GM21619 (cell line): ENCODE measurements at regions not wholly inside any gene's neighbourhood (a gene's known extent, or its start where the extent isn't known, plus 50 kb on each side); places are given as distances from the start of the nearest gene placed in this dataset.

Source experiments
- ATAC-seq: cut with Tn5 transposase; IDR thresholded peaks from one replicate; pipeline ENCODE4 v1.9.1; 2021; ENCODE audit not compliant: unreplicated experiment

- ATAC-seq: no peak
Observed at GRCh38 chr10:44326474-44327030, 58.3 kb downstream of the CXCL12 start.

DNA sequence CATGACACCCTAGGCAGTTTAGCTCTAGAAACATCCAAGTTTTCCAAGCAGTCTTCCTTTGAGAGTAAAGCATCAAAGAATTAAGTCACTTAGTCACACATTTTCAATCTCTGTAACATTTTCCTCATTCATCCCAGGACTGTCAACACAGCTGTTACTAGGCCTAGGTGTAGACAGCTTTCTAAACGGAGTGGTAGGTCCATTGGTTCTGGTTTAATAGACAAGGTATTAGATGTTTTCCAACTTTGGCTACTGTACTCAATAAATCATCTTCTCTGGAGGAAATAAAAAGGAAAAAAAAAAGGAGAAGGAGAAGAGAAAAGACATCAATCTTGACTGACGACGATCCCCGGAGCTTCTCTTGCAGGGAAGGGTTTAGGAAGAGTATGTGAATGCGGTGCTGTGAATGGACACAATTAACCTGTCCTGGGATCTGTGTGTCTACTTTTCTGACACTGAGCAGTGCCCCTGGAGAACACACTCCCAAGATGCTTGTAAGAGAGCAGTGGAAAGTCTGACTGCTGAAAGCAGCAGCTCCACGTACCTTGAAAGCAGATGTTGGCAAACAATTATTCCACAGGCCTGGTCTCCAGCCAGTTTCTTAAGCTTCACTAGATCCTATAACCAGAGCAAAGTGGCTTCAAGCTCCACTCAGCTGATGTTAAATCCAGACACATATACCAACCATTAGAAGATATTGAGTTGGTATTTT is 59.1 kb downstream of the CXCL12 start:
- no peak for ATAC-seq

GRCh38 chr10:44325157-44325556 is 59.7 kb downstream of the CXCL12 start:
- no peak for ATAC-seq

GRCh38 chr10:44323838-44324237 is 61.1 kb downstream of the CXCL12 start:
- ATAC-seq: no peak

DNA sequence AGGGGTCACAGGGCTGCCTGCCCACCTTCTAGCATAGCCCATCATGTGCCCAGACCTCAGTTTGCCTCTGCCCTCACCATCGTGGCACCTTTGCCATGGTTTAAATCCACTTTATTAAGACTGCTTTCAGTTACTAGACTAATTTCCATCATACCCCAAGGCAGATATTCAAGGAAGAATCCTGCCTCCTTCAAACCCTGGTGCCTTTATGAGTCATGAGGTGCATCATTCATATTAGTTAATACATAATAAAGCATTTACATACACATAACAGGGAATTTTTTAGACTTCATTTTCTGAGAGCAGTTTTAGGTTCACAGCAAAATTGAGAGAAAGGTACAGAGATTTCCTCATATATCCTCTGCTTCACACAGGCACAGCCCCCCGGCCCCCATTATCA is 62.8 kb downstream of the CXCL12 start:
- ATAC-seq: no peak

DNA sequence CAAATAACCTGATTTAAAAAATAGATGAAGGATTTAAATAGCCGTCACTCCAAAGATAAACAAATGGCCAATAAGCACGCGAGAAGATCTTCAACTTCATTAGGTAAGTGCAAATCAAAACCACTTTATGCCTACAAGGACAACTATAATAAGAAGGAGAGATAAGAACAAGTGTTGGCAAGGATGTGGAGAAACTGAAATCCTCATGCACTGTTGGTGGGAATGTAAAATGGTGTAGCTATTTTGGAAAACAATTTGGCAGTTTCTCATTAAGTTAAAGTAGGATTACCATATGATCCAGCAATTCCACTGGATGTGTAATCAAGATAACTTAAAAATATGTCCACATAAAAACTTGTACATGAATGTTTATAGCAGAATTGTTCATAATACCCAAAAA is 64.1 kb downstream of the CXCL12 start:
- no peak for ATAC-seq

GRCh38 chr10:44317856-44318255 is 67.0 kb downstream of the CXCL12 start:
- ATAC-seq: no peak

DNA sequence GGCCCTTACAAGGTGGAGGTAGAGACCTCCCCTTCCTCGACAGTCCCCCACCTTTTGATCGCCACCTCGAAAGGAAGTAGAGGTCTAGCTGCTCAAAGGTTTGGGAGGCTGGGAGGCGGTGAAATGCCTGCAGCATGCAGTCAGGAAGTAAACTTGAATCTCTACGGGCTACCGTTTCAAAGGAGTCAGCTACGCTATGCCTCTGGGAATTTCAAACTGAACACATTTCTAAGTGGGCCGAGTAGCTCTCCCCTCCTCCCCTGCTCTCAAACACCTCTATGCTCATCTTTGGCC is 68.0 kb downstream of the CXCL12 start:
- no peak for ATAC-seq

DNA sequence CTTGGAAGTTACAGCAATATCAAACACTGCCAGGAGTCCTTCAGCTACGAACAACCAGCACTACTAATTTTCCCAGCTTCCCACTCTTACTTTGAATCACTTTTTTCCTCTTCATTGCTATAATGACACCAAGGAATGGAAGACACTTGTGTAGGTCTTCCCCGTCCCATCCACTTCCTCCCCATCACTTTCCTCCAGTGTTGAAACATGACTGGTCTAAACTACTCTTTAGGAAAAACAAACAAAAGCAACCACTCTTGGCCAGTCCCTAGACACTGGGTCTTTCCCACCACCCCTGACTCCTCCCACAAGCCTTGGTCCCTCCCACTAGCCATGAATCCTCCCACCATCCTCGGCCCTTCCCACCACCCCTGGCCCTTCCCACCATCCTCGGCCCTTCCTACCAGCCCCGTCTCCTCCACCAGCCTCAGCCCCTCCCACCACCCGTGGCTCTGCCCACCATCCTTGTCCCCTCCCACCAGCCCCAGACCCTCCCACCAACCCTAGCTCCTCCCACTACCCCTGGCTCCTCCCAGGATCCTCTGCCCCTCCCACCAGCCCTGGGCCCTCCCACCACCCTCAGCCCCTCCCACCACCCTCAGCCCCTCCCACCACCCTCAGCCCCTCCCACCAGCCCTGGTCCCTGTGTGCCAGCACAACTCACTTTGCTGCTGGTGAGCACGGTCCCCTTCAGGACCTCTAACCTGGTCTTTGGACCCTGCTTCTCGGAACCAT is 68.5 kb downstream of the CXCL12 start:
- no peak for ATAC-seq

- ATAC-seq: no peak
Observed at GRCh38 chr10:44314802-44315460, 70.0 kb downstream of the CXCL12 start.

DNA sequence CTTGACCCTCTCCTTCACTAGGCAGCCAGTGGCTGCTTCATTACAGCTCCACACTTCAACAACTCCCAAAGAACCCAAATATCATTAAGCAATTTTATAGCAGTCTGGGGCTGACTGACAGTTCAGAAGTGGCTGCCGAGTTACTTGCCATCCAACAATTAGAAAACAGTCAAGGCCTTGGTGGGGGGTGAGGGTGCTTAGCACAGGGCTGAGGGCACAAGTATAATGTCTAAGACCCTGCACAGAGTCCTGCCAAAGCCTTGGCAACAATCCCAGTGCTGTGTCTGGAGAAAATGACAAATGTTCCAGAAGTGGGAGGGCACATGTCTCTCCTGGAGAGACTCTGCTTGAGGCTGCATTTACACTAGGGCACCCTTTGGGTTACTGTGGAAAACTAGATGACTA is 71.1 kb downstream of the CXCL12 start:
- no peak for ATAC-seq

DNA sequence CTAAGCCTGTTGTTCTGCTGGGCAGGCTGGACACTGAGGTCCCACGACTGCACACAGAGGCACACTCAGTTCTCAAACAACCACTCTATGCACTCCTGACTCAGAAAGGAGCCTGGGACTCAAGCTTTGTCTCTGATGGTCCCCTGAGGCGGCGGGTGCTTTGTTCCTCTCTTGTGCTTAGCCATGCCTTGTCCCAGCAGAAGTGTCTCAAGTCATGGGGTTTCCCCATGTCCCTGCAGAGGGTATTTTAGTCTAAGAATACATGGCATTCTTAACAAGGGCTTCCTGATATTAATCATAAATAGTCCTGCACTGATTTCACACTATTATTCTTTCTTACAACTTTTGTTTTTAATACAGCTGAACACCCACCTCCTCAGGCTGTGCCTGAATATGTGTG is 72.5 kb downstream of the CXCL12 start:
- peak; percentile 35 for ATAC-seq

- ATAC-seq: no peak
Observed at GRCh38 chr10:44311563-44312051, 73.3 kb downstream of the CXCL12 start.

GRCh38 chr10:44310762-44311562 is 73.9 kb downstream of the CXCL12 start:
- ATAC-seq: peak; percentile 67

- ATAC-seq: no peak
Observed at GRCh38 chr10:44309939-44310761, 74.7 kb downstream of the CXCL12 start.

DNA sequence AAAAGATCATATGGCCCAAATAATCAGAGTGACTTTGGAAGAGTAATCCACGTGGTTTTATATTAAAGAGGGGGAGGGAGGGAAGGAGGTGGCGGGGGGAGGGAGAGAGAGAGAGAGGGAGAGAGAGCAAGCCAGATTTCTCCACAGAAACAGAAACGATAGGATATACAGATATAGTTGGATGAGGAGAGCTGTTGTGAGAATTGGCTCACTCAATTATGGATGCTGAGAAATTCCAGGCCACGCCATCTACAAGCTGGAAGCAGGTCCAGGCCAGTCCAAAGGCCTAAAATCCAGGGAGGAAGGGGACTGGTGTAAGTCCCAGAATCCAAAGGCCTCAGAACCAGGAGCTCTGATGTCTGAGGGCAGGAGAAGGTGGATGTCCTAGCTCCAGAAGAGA is 75.5 kb downstream of the CXCL12 start:
- no peak for ATAC-seq

GRCh38 chr10:44308935-44309334 is 76.0 kb downstream of the CXCL12 start:
- ATAC-seq: no peak

GRCh38 chr10:44307691-44308090 is 77.2 kb downstream of the CXCL12 start:
- peak; percentile 38 for ATAC-seq

GRCh38 chr10:44306762-44307161 is 78.1 kb downstream of the CXCL12 start:
- ATAC-seq: no peak

GRCh38 chr10:44306147-44306710 is 78.7 kb downstream of the CXCL12 start:
- no peak for ATAC-seq
